HG03378 (cell line): ENCODE measurements at regions not wholly inside any gene's neighbourhood (a gene's known extent, or its start where the extent isn't known, plus 50 kb on each side); places are given as distances from the start of the nearest gene placed in this dataset.
"Not testable (repeated sequence)": the region's sequence is repeated elsewhere in the genome, so short reads cannot be mapped to it uniquely, and the experiment has no call there.

Source experiments
- ATAC-seq: cut with Tn5 transposase; IDR thresholded peaks from one replicate; pipeline ENCODE4 v1.9.1; 2021; ENCODE audit warnings: mild to moderate bottlenecking, moderate library complexity; ENCODE audit not compliant: unreplicated experiment

GRCh38 chr6:139742671-139743070 lies 368.2 kb upstream of the CITED2 start:
- no peak for ATAC-seq

GRCh38 chr6:139738801-139739455 lies 364.5 kb upstream of the CITED2 start:
- no peak for ATAC-seq

GRCh38 chr6:139736325-139736906 lies 362.0 kb upstream of the CITED2 start:
- no peak for ATAC-seq

- ATAC-seq, result no peak
Measured at GRCh38 chr6:139732451-139732850, 358.0 kb upstream of the CITED2 start.

GRCh38 chr6:139730340-139730974 lies 356.0 kb upstream of the CITED2 start:
- no peak for ATAC-seq

- ATAC-seq, result no peak
Measured at GRCh38 chr6:139728876-139729427, 354.5 kb upstream of the CITED2 start.

GRCh38 chr6:139726272-139726671 lies 351.8 kb upstream of the CITED2 start:
- ATAC-seq, result not testable (repeated sequence)

- no peak for ATAC-seq
Measured at GRCh38 chr6:139722530-139722929, 348.1 kb upstream of the CITED2 start.

GRCh38 chr6:139721954-139722353 lies 347.5 kb upstream of the CITED2 start:
- no peak for ATAC-seq

GRCh38 chr6:139713900-139714506 lies 339.6 kb upstream of the CITED2 start:
- ATAC-seq, result no peak

- ATAC-seq, result no peak
Measured at GRCh38 chr6:139713424-139713823, 339.0 kb upstream of the CITED2 start.

- ATAC-seq, result no peak
Measured at GRCh38 chr6:139712830-139713229, 338.4 kb upstream of the CITED2 start.

- ATAC-seq, result no peak
Measured at GRCh38 chr6:139711804-139712585, 337.5 kb upstream of the CITED2 start.

GRCh38 chr6:139710556-139710955 lies 336.1 kb upstream of the CITED2 start:
- no peak for ATAC-seq

GRCh38 chr6:139708337-139709199 lies 334.1 kb upstream of the CITED2 start:
- no peak for ATAC-seq

- ATAC-seq, result no peak
Measured at GRCh38 chr6:139706912-139707311, 332.5 kb upstream of the CITED2 start.

GRCh38 chr6:139705284-139705683 lies 330.8 kb upstream of the CITED2 start:
- ATAC-seq, result no peak

- no peak for ATAC-seq
Measured at GRCh38 chr6:139703780-139704179, 329.3 kb upstream of the CITED2 start.

- no peak for ATAC-seq
Measured at GRCh38 chr6:139702706-139703105, 328.3 kb upstream of the CITED2 start.

GRCh38 chr6:139701695-139702094 lies 327.2 kb upstream of the CITED2 start:
- ATAC-seq, result no peak
